ENCODE measurements at regions not wholly inside any gene's neighbourhood (a gene's known extent, or its start where the extent isn't known, plus 50 kb on each side); places are given as distances from the start of the nearest gene placed in this dataset.
"Not testable (repeated sequence)": the region's sequence is repeated elsewhere in the genome, so short reads cannot be mapped to it uniquely, and the experiment has no call there.

- FAIRE-seq: no peak
- BruUV-seq (replicated peaks): no TSS peak
- ChIA-PET CTCF (ENCODE audit: low intra/inter-chr PET ratio, low total read pairs) (no interaction called here), POLR2A (no interaction called here)
- H3K36me3 ChIP-seq (replicated peaks in 1 of 2; ENCODE audit: control insufficient read depth in 1 of 2, insufficient read depth in 2 of 2, low read length in 2 of 2): no peaks in the 10 kb centered on the region
- DNase-seq (ENCODE audit: low spot score): no peak
- H3K4me2 ChIP-seq (ENCODE audit: low read depth, low read length): no peak overlapping the region
- no peak overlapping the region for H3K27ac ChIP-seq (ENCODE audit: extremely low read length, insufficient read depth, low read length)
- no peaks in the 10 kb centered on the region for H3K27me3 ChIP-seq (ENCODE audit: control insufficient read depth in 1 of 2, insufficient read depth in 2 of 2, low read length in 2 of 2)
- H3K79me2 ChIP-seq (ENCODE audit: insufficient read depth, low read length): no peaks in the 10 kb centered on the region
- ATAC-seq: no peak
- H3K9ac ChIP-seq (ENCODE audit: insufficient read depth, low read depth, low read length): no peak overlapping the region
- H4K20me1 ChIP-seq (ENCODE audit: insufficient read depth, low read length): no peaks in the 10 kb centered on the region
- no peak for TF ChIP-seq FOXK1 (CRISPR knock-in tag; IDR thresholded peaks at IDR 0.05; ENCODE audit: borderline replicate concordance, low read depth)
- TF ChIP-seq IRX3 (CRISPR knock-in tag; IDR thresholded peaks at IDR 0.05; ENCODE audit: borderline replicate concordance, low read depth): no peak
- TF ChIP-seq ZNF510 (CRISPR knock-in tag; IDR thresholded peaks at IDR 0.05; ENCODE audit: low read depth): no peak
- TF ChIP-seq MLLT10 (CRISPR knock-in tag; IDR thresholded peaks at IDR 0.05): no peak
- TF ChIP-seq ETV6 (CRISPR knock-in tag; conservative IDR thresholded peaks at IDR 0.05): no peak
- TF ChIP-seq ELF4 (CRISPR knock-in tag; IDR thresholded peaks at IDR 0.05; ENCODE audit: borderline replicate concordance): no peak
- TF ChIP-seq SRY (CRISPR knock-in tag; IDR thresholded peaks at IDR 0.05): no peak
- no peak for TF ChIP-seq ZNF234 (CRISPR knock-in tag; conservative IDR thresholded peaks at IDR 0.05)
- intact Hi-C loops (cut with micrococcal nuclease; ENCODE audit: unreplicated experiment) (no loop called here), in situ Hi-C loops (cut with HindIII; ENCODE audit: extremely low pct_ligation_motif_present, low pct_unique_long_range_greater_than_20kb) (no loop called here)
- peaks cover 7% of the 10 kb centered on the region; the same call in 1 of the 2 replicates for H3K4me1 ChIP-seq (ENCODE audit: insufficient read depth, low read length)
- H3K4me3 ChIP-seq (replicated peaks in 1 of 3; ENCODE audit: insufficient read depth in 1 of 3, low read depth in 2 of 3, low read length in 3 of 3): no peak overlapping the region
- no peak overlapping the region for H2AFZ ChIP-seq (ENCODE audit: low read length)
- H3K9me3 ChIP-seq (ENCODE audit: low read length): no peaks in the 10 kb centered on the region
These were observed 211.2 kb downstream of the S1PR1 start for GRCh38 chr1:101448018-101448417.

GRCh38 chr1:101450691-101451090, 213.9 kb downstream of the S1PR1 start:
- H3K79me2 ChIP-seq (ENCODE audit: insufficient read depth, low read length); intact Hi-C loops (cut with micrococcal nuclease; ENCODE audit: unreplicated experiment); H3K9ac ChIP-seq (ENCODE audit: insufficient read depth, low read depth, low read length); ATAC-seq; DNase-seq (ENCODE audit: low spot score); H3K4me2 ChIP-seq (ENCODE audit: low read depth, low read length); BruUV-seq (replicated peaks); H4K20me1 ChIP-seq (ENCODE audit: insufficient read depth, low read length); H2AFZ ChIP-seq (ENCODE audit: low read length); H3K27ac ChIP-seq (ENCODE audit: extremely low read length, insufficient read depth, low read length); H3K36me3 ChIP-seq (replicated peaks in 1 of 2; ENCODE audit: control insufficient read depth in 1 of 2, insufficient read depth in 2 of 2, low read length in 2 of 2); FAIRE-seq; POLR2A ChIA-PET; H3K9me3 ChIP-seq (ENCODE audit: low read length); in situ Hi-C loops (cut with HindIII; ENCODE audit: extremely low pct_ligation_motif_present, low pct_unique_long_range_greater_than_20kb); CTCF ChIA-PET (ENCODE audit: low intra/inter-chr PET ratio, low total read pairs); H3K4me3 ChIP-seq (replicated peaks in 1 of 3; ENCODE audit: insufficient read depth in 1 of 3, low read depth in 2 of 3, low read length in 3 of 3); H3K27me3 ChIP-seq (ENCODE audit: control insufficient read depth in 1 of 2, insufficient read depth in 2 of 2, low read length in 2 of 2): not testable (repeated sequence)
- WGBS (ENCODE audit: low lambda C conversion rate): 59% methylated on average over 5 of the region's 5 CpGs
- H3K4me1 ChIP-seq (ENCODE audit: insufficient read depth, low read length): peaks cover 11% of the 10 kb centered on the region; the same call in 1 of the 2 replicates

Measured in HepG2 (cell line).